ENCODE measurements at regions not wholly inside any gene's neighbourhood (a gene's known extent, or its start where the extent isn't known, plus 50 kb on each side); places are given as distances from the start of the nearest gene placed in this dataset.

DNA sequence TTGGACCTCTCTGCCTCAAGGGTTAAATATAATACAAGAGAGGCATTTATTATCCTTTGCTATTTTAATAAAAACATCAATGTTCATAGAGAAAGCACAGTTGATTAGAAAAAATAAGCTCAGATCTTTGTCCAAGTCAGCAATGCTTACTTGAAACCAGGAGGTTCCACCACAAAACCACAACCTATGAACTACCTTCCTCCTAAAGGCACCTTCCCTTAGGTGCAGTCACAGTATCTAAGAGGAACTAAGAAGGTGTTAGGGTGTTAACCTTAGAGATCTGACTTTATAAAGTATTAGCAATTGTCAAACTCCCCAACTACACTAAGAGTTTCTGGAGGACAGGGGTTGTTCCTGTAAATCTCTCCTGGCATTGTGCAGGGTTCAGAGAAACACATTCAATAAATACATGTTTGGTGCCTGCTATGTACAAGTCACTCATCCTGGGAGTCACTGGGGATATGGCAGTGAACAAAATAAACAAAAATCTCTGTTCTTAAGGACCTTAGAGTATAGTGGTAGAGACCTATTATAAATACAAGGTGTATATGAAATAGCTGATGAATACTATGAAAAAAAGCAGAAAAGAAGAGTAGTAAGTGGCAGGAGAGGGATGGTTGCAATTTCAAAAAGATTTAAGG lies 208.6 kb downstream of the NFKBIZ start:
- Histone ChIP-seq H3K4me1 (ENCODE audit: insufficient read depth) (no peaks in the 10 kb centered on the region), H2AFZ (no peak overlapping the region), H3K9me2 (replicated peaks; ENCODE audit: insufficient read depth) (no peaks in the 10 kb centered on the region), H3K27me3 (no peaks in the 10 kb centered on the region), H3K36me3 (replicated peaks; ENCODE audit: insufficient read depth, low read depth) (no peaks in the 10 kb centered on the region), H3K4me3 (no peak overlapping the region), H3K79me2 (no peaks in the 10 kb centered on the region), H3K4me2 (no peak overlapping the region), H3K27ac (no peak overlapping the region), H3K9me3 (ENCODE audit: low read depth) (no peaks in the 10 kb centered on the region), H4K20me1 (ENCODE audit: insufficient read depth, poor library complexity, severe bottlenecking) (no peaks in the 10 kb centered on the region)
- no peak for DNase-seq (ENCODE audit: low spot score)
- TF ChIP-seq EZH2phosphoT487 (IDR thresholded peaks at IDR 0.05; ENCODE audit: low read depth, severe bottlenecking, unreplicated experiment): no peak
- TF ChIP-seq, protein P1, sequence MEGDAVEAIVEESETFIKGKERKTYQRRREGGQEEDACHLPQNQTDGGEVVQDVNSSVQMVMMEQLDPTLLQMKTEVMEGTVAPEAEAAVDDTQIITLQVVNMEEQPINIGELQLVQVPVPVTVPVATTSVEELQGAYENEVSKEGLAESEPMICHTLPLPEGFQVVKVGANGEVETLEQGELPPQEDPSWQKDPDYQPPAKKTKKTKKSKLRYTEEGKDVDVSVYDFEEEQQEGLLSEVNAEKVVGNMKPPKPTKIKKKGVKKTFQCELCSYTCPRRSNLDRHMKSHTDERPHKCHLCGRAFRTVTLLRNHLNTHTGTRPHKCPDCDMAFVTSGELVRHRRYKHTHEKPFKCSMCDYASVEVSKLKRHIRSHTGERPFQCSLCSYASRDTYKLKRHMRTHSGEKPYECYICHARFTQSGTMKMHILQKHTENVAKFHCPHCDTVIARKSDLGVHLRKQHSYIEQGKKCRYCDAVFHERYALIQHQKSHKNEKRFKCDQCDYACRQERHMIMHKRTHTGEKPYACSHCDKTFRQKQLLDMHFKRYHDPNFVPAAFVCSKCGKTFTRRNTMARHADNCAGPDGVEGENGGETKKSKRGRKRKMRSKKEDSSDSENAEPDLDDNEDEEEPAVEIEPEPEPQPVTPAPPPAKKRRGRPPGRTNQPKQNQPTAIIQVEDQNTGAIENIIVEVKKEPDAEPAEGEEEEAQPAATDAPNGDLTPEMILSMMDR (IDR thresholded peaks at IDR 0.05; ENCODE audit: poor library complexity): no peak

DNA sequence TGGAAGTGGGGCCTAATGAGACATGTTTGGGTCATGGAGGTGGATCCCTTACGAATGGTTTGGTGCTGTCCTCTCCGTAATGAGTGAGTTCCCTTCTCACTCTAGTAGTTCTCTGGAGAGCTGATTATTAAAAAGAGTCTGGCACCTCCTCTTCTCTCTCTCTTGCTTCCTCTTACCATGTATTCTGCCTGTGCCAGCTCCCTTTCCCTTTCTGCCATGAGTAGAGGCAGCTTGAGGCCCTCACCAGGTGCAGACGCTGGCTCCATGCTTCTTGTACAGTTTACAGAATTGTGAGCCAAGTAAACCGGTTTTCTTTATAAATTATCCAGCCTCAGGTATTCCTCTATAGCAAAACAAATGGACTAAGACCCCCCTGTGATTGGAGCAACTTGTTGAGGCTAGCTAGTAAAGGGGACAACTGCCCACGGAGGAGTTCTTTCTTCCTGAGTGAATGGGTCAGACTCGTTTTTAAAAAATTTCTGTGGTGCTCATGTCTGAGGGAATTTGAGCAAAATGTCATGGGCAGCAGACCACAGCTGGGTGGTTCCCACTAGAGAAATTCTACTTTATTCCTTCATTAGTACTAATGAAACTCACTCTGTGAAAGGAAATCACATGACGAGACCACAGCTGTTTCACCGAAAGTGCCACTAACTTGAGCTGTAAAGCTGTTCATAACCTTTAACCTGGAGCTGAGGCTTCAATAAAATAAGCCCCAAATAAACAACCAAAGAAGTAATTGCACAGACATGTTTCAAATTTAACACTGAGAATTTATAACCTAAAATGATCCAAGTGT lies 210.0 kb downstream of the NFKBIZ start:
- no peak overlapping the region for H3K4me2 ChIP-seq
- no peak for DNase-seq (ENCODE audit: low spot score)
- no peak overlapping the region for H2AFZ ChIP-seq
- 81% methylated on average over 8 of the region's 8 CpGs for WGBS (ENCODE audit: low lambda C conversion rate, missing lambda C conversion rate)
- H3K79me2 ChIP-seq: no peaks in the 10 kb centered on the region
- H4K20me1 ChIP-seq (ENCODE audit: insufficient read depth, poor library complexity, severe bottlenecking): no peaks in the 10 kb centered on the region
- H3K27ac ChIP-seq: no peak overlapping the region
- H3K36me3 ChIP-seq (replicated peaks; ENCODE audit: insufficient read depth, low read depth): no peaks in the 10 kb centered on the region
- H3K4me1 ChIP-seq (ENCODE audit: insufficient read depth): no peaks in the 10 kb centered on the region
- H3K9me2 ChIP-seq (replicated peaks; ENCODE audit: insufficient read depth): no peaks in the 10 kb centered on the region
- no peaks in the 10 kb centered on the region for H3K9me3 ChIP-seq (ENCODE audit: low read depth)
- H3K27me3 ChIP-seq: no peaks in the 10 kb centered on the region
- TF ChIP-seq EZH2phosphoT487 (IDR thresholded peaks at IDR 0.05; ENCODE audit: low read depth, severe bottlenecking, unreplicated experiment) (no peak), EZH2 (IDR thresholded peaks at IDR 0.05; ENCODE audit: borderline replicate concordance) (no peak)
- TF ChIP-seq, protein P1 (IDR thresholded peaks at IDR 0.05; ENCODE audit: poor library complexity): no peak
- H3K4me3 ChIP-seq: no peak overlapping the region

DNA sequence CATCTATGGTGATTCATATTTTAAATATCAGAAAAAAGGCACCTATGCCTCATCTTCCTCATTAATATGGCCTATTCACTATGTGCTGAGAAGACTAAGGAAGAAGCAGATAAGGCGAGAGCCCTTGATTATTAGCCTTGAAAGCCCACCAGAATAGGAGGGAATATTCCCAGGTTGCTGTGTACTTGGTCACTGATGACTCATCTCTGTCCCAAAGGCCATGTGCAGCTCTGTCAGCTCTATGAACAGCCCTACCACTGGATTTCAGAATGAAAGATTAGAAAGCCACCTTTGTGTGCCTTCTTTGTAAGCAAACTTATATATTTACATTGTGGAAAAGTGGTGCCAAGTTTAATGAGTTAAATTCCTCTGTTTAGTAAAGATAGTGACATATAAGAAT lies 211.5 kb downstream of the NFKBIZ start:
- Histone ChIP-seq H3K27me3 (no peaks in the 10 kb centered on the region), H2AFZ (no peak overlapping the region), H3K79me2 (no peaks in the 10 kb centered on the region), H3K4me2 (no peak overlapping the region), H3K9me3 (ENCODE audit: low read depth) (no peaks in the 10 kb centered on the region), H3K4me1 (ENCODE audit: insufficient read depth) (no peaks in the 10 kb centered on the region), H3K9me2 (replicated peaks; ENCODE audit: insufficient read depth) (no peaks in the 10 kb centered on the region), H4K20me1 (ENCODE audit: insufficient read depth, poor library complexity, severe bottlenecking) (no peaks in the 10 kb centered on the region), H3K36me3 (replicated peaks; ENCODE audit: insufficient read depth, low read depth) (no peaks in the 10 kb centered on the region), H3K4me3 (no peak overlapping the region), H3K27ac (no peak overlapping the region)
- WGBS (ENCODE audit: low lambda C conversion rate, missing lambda C conversion rate): 55% methylated on average over 1 of the region's 1 CpG
- no peak for TF ChIP-seq EZH2phosphoT487 (IDR thresholded peaks at IDR 0.05; ENCODE audit: low read depth, severe bottlenecking, unreplicated experiment)
- TF ChIP-seq, protein P1 (IDR thresholded peaks at IDR 0.05; ENCODE audit: poor library complexity): no peak
- no peak for TF ChIP-seq EZH2 (IDR thresholded peaks at IDR 0.05; ENCODE audit: borderline replicate concordance)
- peak; percentile 40 for DNase-seq (ENCODE audit: low spot score)
